H9 (cell line): ENCODE measurements at regions not wholly inside any gene's neighbourhood (a gene's known extent, or its start where the extent isn't known, plus 50 kb on each side); places are given as distances from the start of the nearest gene placed in this dataset.

ENCODE experiments used
- DNase-seq: peaks from one replicate; pipeline ENCODE4 v3.0.0-alpha.2; 2017
- H2AFZ ChIP-seq: one replicate; pipeline ENCODE4 v1.6.1; 2013; ENCODE audit warnings: mild to moderate bottlenecking, low read length, control low read depth, moderate library complexity
- H2AK5ac ChIP-seq: 2 replicates; pipeline ENCODE4 v1.6.1; 2013; ENCODE audit warnings: low read length, control low read depth, mixed read lengths; ENCODE audit not compliant: insufficient read length
- H2BK120ac ChIP-seq: one replicate; pipeline ENCODE4 v1.6.1; 2013; ENCODE audit warnings: low read depth, mild to moderate bottlenecking, low read length, control low read depth, inconsistent platforms; ENCODE audit not compliant: poor library complexity, severe bottlenecking
- H2BK12ac ChIP-seq: 2 replicates; pipeline ENCODE4 v1.6.1; 2013; ENCODE audit warnings: low read length, control low read depth, mixed read lengths, low read depth; ENCODE audit not compliant: insufficient read length
- H2BK15ac ChIP-seq: 2 replicates; pipeline ENCODE4 v1.6.1; 2013; ENCODE audit warnings: low read depth, low read length, control low read depth
- H2BK20ac ChIP-seq: one replicate; pipeline ENCODE4 v1.6.1; 2013; ENCODE audit warnings: low read depth, mild to moderate bottlenecking, low read length, control low read depth, inconsistent platforms; ENCODE audit not compliant: poor library complexity, severe bottlenecking
- H2BK5ac ChIP-seq: 2 replicates; pipeline ENCODE4 v1.6.1; 2013; ENCODE audit warnings: low read length, control low read depth, mixed read lengths; ENCODE audit not compliant: insufficient read length
- H3K14ac ChIP-seq: 2 replicates; pipeline ENCODE4 v1.6.1; 2013; ENCODE audit warnings: low read length, control low read depth; ENCODE audit not compliant: insufficient read depth
- H3K18ac ChIP-seq: 2 replicates; pipeline ENCODE4 v1.6.1; 2013; ENCODE audit warnings: low read depth, mild to moderate bottlenecking, mixed read lengths, low read length, control low read depth; ENCODE audit not compliant: insufficient read length
- H3K23ac ChIP-seq: 2 replicates; pipeline ENCODE4 v1.6.1; 2013; ENCODE audit warnings: low read length, control low read depth, mixed read lengths, low read depth; ENCODE audit not compliant: insufficient read length
- H3K23me2 ChIP-seq: 2 replicates; pipeline ENCODE4 v1.6.1; 2013; ENCODE audit warnings: low read depth, mild to moderate bottlenecking, mixed read lengths, low read length, control low read depth; ENCODE audit not compliant: insufficient read length, poor library complexity, severe bottlenecking
- H3K27ac ChIP-seq: 2 replicates; pipeline ENCODE4 v1.5.1; 2013; ENCODE audit warnings: low read length, control low read depth, mixed read lengths, low read depth; ENCODE audit not compliant: insufficient read length
- H3K27me3 ChIP-seq: 2 replicates; pipeline ENCODE4 v1.6.1; 2013; ENCODE audit warnings: low read length, control low read depth, inconsistent platforms; ENCODE audit not compliant: insufficient read depth
- H3K4ac ChIP-seq: 2 replicates; pipeline ENCODE4 v1.6.1; 2013; ENCODE audit warnings: low read depth, mild to moderate bottlenecking, control low read depth, inconsistent platforms, low read length, moderate library complexity
- H3K4me1 ChIP-seq: 2 replicates; pipeline ENCODE4 v1.6.1; 2013; ENCODE audit warnings: low read length, control low read depth, inconsistent platforms; ENCODE audit not compliant: insufficient read depth
- H3K4me2 ChIP-seq: 2 replicates; pipeline ENCODE4 v1.6.1; 2013; ENCODE audit warnings: low read length, control low read depth, mixed read lengths; ENCODE audit not compliant: insufficient read length, insufficient read depth
- H3K56ac ChIP-seq: 2 replicates; pipeline ENCODE4 v1.6.1; 2013; ENCODE audit warnings: low read depth, mild to moderate bottlenecking, mixed read lengths, low read length, control low read depth; ENCODE audit not compliant: insufficient read length
- H3K79me1 ChIP-seq: 2 replicates; pipeline ENCODE4 v1.6.1; 2013; ENCODE audit warnings: low read depth, mild to moderate bottlenecking, moderate library complexity, low read length, control low read depth, inconsistent platforms; ENCODE audit not compliant: insufficient read depth, poor library complexity, severe bottlenecking
- H3K79me2 ChIP-seq: 2 replicates; pipeline ENCODE4 v1.6.1; 2013; ENCODE audit warnings: low read length, control low read depth, inconsistent platforms; ENCODE audit not compliant: insufficient read depth
- H3K9ac ChIP-seq: 2 replicates; pipeline ENCODE4 v1.6.1; 2013; ENCODE audit warnings: low read length, control low read depth, mixed read lengths; ENCODE audit not compliant: insufficient read length; ENCODE audit errors: extremely low read depth
- H3K9me3 ChIP-seq: one replicate; pipeline ENCODE4 v1.6.1; 2013; ENCODE audit warnings: low read depth, low read length, inconsistent platforms; ENCODE audit not compliant: control insufficient read depth
- H3T11ph ChIP-seq: one replicate; pipeline ENCODE4 v1.6.1; 2013; ENCODE audit warnings: mild to moderate bottlenecking, low read length, control low read depth, inconsistent platforms
- H4K20me1 ChIP-seq: one replicate; pipeline ENCODE4 v1.6.1; 2013; ENCODE audit not compliant: control insufficient read depth, insufficient read length, insufficient read depth
- H4K5ac ChIP-seq: 2 replicates; pipeline ENCODE4 v1.6.1; 2013; ENCODE audit warnings: low read depth, mild to moderate bottlenecking, mixed read lengths, low read length, control low read depth; ENCODE audit not compliant: insufficient read length
- H4K8ac ChIP-seq: replicated peaks from 2 replicates; pipeline ENCODE4 v1.6.1; 2013; ENCODE audit warnings: low read length, control low read depth, mixed read lengths, low read depth; ENCODE audit not compliant: insufficient read length
- H4K91ac ChIP-seq: 2 replicates; pipeline ENCODE4 v1.6.1; 2013; ENCODE audit warnings: low read depth, mild to moderate bottlenecking, moderate library complexity, mixed read lengths, low read length, control low read depth; ENCODE audit not compliant: insufficient read length
- H3K27ac Mint-ChIP-seq, 3 experiments: 2 replicates in 2 of 3; 3 replicates in 1 of 3; pipeline ENCODE4 v1.8.0; 2020 to 2021; ENCODE audit warnings: mixed read lengths in 3 of 3, mild to moderate bottlenecking in 1 of 3, moderate library complexity in 1 of 3
- H3K27me3 Mint-ChIP-seq: 2 replicates; pipeline ENCODE4 v1.8.0; 2021; ENCODE audit warnings: low read depth, mild to moderate bottlenecking, moderate library complexity, mixed read lengths
- H3K36me3 Mint-ChIP-seq, 3 experiments: 2 replicates in 2 of 3; 3 replicates in 1 of 3; pipeline ENCODE4 v1.8.0; 2020 to 2021; ENCODE audit warnings: low read depth in 3 of 3, mixed read lengths in 3 of 3; ENCODE audit not compliant: insufficient read depth in 1 of 3
- H3K4me1 Mint-ChIP-seq, 2 experiments: 2 replicates each; pipeline ENCODE4 v1.8.0; 2020; ENCODE audit warnings: mixed read lengths in 2 of 2
- H3K4me3 Mint-ChIP-seq, 2 experiments: 2 replicates in 1 of 2; 3 replicates in 1 of 2; pipeline ENCODE4 v1.8.0; 2020 to 2021; ENCODE audit warnings: mild to moderate bottlenecking in 2 of 2, mixed read lengths in 2 of 2, moderate library complexity in 1 of 2
- H3K9me3 Mint-ChIP-seq, 2 experiments: 2 replicates in 1 of 2; 3 replicates in 1 of 2; pipeline ENCODE4 v1.8.0; 2020; ENCODE audit warnings: mild to moderate bottlenecking in 2 of 2, mixed read lengths in 2 of 2, moderate library complexity in 1 of 2
- WGBS: extraction: QIAGEN DNeasy Blood & Tissue Kit; methylation state at CpG from one replicate; pipeline ENCODE4 v1.1.7; 2013; ENCODE audit warnings: missing lambda C conversion rate, low lambda C conversion rate, mixed read lengths; ENCODE audit not compliant: insufficient read length; ENCODE audit errors: extremely low coverage; 5-methylcytosine and 5-hydroxymethylcytosine counted together
- TF ChIP-seq, protein P1 (sequence below): fragments of 200-600 bp; sonication (generic); conservative IDR thresholded peaks from 3 replicates; pipeline ENCODE4 v1.8.0; 2021; ENCODE audit warnings: antibody characterized with exemption, mild to moderate bottlenecking

DNA sequence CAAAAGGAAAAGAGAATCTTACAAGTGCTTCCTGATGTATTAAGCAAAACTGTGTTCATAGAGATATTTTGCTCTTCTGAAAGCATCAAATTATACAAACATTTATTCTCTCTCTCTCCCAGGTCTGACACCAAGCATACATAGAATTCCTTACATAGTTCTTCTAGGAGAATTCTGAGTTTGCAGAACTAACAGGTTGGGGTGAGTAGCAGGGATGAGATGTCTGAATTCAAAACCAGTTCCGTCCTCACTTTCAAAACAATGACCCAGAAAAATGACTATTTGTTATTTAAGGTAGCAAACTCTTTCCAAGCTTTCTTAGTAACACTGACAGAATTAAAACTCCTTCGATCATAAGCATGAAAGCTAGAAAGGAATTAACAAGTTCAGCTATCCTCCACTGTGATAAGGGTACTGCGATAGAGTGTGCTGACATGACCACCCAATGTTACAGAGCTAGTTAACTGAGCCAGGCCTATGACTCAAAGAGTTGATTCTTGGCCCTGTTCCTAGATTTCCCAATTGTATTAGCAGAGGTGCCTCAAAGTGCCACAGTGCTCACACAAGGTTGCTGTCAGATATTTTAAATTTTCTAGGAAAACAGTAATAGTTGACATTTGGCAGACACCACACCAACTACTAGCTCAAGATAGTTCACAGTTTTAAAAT lies 85.8 kb upstream of the SETBP1 start:
- H3T11ph ChIP-seq: no peak overlapping the region
- no peak overlapping the region for H4K8ac ChIP-seq
- H2BK12ac ChIP-seq: no peak overlapping the region
- H3K9ac ChIP-seq: no peak overlapping the region
- Mint-ChIP-seq H3K36me3 (no peaks in the 10 kb centered on the region), H3K4me3 (no peak overlapping the region), H3K27ac (no peak overlapping the region), H3K27me3 (no peaks in the 10 kb centered on the region; the same call in 1 of the 2 replicates), H3K9me3 (no peaks in the 10 kb centered on the region), H3K4me1 (peaks cover 12 to 14% of the 10 kb centered on the region in 2 experiments)
- no peaks in the 10 kb centered on the region for H3K4me1 ChIP-seq
- no peak overlapping the region for H2AFZ ChIP-seq
- no peak overlapping the region for H3K4me2 ChIP-seq
- H2BK120ac ChIP-seq: no peak overlapping the region
- no peak overlapping the region for H3K56ac ChIP-seq
- H3K27ac ChIP-seq: no peak overlapping the region
- no peak overlapping the region for H3K14ac ChIP-seq
- no peaks in the 10 kb centered on the region for H3K23me2 ChIP-seq
- H2AK5ac ChIP-seq: no peak overlapping the region
- DNase-seq: no peak
- H4K20me1 ChIP-seq: no peaks in the 10 kb centered on the region
- H3K79me1 ChIP-seq: no peaks in the 10 kb centered on the region
- no peak overlapping the region for H3K23ac ChIP-seq
- H2BK15ac ChIP-seq: no peak overlapping the region
- H3K18ac ChIP-seq: no peak overlapping the region
- no peak overlapping the region for H2BK20ac ChIP-seq
- no peaks in the 10 kb centered on the region for H3K27me3 ChIP-seq
- no peak overlapping the region for H2BK5ac ChIP-seq
- H4K91ac ChIP-seq: no peak overlapping the region
- no peaks in the 10 kb centered on the region for H3K9me3 ChIP-seq
- no peaks in the 10 kb centered on the region for H3K79me2 ChIP-seq
- TF ChIP-seq, protein P1, sequence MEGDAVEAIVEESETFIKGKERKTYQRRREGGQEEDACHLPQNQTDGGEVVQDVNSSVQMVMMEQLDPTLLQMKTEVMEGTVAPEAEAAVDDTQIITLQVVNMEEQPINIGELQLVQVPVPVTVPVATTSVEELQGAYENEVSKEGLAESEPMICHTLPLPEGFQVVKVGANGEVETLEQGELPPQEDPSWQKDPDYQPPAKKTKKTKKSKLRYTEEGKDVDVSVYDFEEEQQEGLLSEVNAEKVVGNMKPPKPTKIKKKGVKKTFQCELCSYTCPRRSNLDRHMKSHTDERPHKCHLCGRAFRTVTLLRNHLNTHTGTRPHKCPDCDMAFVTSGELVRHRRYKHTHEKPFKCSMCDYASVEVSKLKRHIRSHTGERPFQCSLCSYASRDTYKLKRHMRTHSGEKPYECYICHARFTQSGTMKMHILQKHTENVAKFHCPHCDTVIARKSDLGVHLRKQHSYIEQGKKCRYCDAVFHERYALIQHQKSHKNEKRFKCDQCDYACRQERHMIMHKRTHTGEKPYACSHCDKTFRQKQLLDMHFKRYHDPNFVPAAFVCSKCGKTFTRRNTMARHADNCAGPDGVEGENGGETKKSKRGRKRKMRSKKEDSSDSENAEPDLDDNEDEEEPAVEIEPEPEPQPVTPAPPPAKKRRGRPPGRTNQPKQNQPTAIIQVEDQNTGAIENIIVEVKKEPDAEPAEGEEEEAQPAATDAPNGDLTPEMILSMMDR: no peak
- no peak overlapping the region for H3K4ac ChIP-seq
- H4K5ac ChIP-seq: no peak overlapping the region
- WGBS: no CpG with 5 or more reads among the region's 3 CpGs
